HCT116 (cell line): ENCODE measurements at regions not wholly inside any gene's neighbourhood (a gene's known extent, or its start where the extent isn't known, plus 50 kb on each side); places are given as distances from the start of the nearest gene placed in this dataset.

Experiments used
- ATAC-seq: fragments of 200-7000 bp; cut with Tn5 transposase; 2 replicates; pipeline ENCODE4 v1.9.1; 2020; ENCODE audit warnings: mild to moderate bottlenecking, moderate library complexity
- BruUV-seq: library from RNA; stranded (reverse); fragments of 400-500 nt; replicated peaks from 2 replicates; lab custom pipeline; 2021; lab: Mats Ljungman, UMichigan
- CTCF ChIA-PET: fragments of 300-600 bp; sonication (Branson Sonifier 250); formaldehyde crosslinking; loops from one replicate; lab custom pipeline; 2021; ENCODE audit warnings: antibody characterized with exemption; lab: Charles Lee
- POLR2A ChIA-PET: fragments of 300-600, 350-600 bp; sonication (Branson Sonifier 250); formaldehyde crosslinking; loops from one replicate; lab custom pipeline; 2021; ENCODE audit warnings: antibody characterized with exemption; lab: Charles Lee
- RAD21 ChIA-PET, 2 experiments: fragments of 300-600 bp; sonication (Branson Sonifier 250); formaldehyde crosslinking; loops; one replicate each; lab custom pipeline; 2023; ENCODE audit warnings: low total read pairs in 2 of 2; ENCODE audit not compliant: uncharacterized antibody in 2 of 2, unreplicated experiment in 2 of 2, low non-redundant PET in 1 of 2; lab: Charles Lee
- DNase-seq: peaks from one replicate; pipeline ENCODE4 v3.0.0-alpha.2; 2010; ENCODE audit warnings: low read depth, low spot score
- H2AFZ ChIP-seq: fragments of 200-600 bp; shearing (Covaris generic), sonication (generic); 2 replicates; pipeline ENCODE4 v1.6.1; 2017; ENCODE audit warnings: low read depth, mixed run types, mixed read lengths, antibody characterized with exemption, low read length; ENCODE audit not compliant: poor library complexity, severe bottlenecking
- H3K27ac ChIP-seq: 2 replicates; pipeline ENCODE4 v1.5.1; 2012; ENCODE audit warnings: low read depth, low read length
- H3K27me3 ChIP-seq: fragments of 200-600 bp; sonication (generic); 2 replicates; pipeline ENCODE4 v1.6.1; 2016; ENCODE audit warnings: mixed run types, low read length, mixed read lengths; ENCODE audit not compliant: insufficient read depth
- H3K36me3 ChIP-seq, 2 experiments: fragments of 200-500 bp in 1 of 2; fragments of 200-600 bp in 1 of 2; sonication (Bioruptor generic) in 1 of 2; sonication (generic) in 1 of 2; 2 replicates each; pipeline versions ENCODE4 v1.5.1 to v1.6.1; 2014 to 2016; ENCODE audit warnings: low read length in 2 of 2, inconsistent platforms in 1 of 2, mixed read lengths in 1 of 2, mixed run types in 1 of 2; ENCODE audit not compliant: insufficient read depth in 2 of 2, control insufficient read depth in 1 of 2
- H3K4me1 ChIP-seq, 2 experiments: fragments of 200-600 bp in 1 of 2; sonication (generic) in 1 of 2; 2 replicates each; pipeline versions ENCODE4 v1.5.1 to v1.6.1; 2012 to 2017; ENCODE audit warnings: low read length in 2 of 2, inconsistent platforms in 1 of 2, mild to moderate bottlenecking in 1 of 2, mixed read lengths in 1 of 2, mixed run types in 1 of 2, moderate library complexity in 1 of 2; ENCODE audit not compliant: insufficient read depth in 2 of 2, control insufficient read depth in 1 of 2
- H3K4me2 ChIP-seq: fragments of 200-600 bp; sonication (generic); 2 replicates; pipeline ENCODE4 v1.6.1; 2017; ENCODE audit warnings: mixed run types, low read length, mixed read lengths
- H3K4me3 ChIP-seq, 2 experiments: fragments of 200-600 bp in 1 of 2; sonication (generic) in 1 of 2; replicated peaks in 1 of 2; 2 replicates each; pipeline ENCODE4 v1.5.1; 2011 to 2016; ENCODE audit warnings: low read length in 2 of 2, control low read depth in 1 of 2, low read depth in 1 of 2, mild to moderate bottlenecking in 1 of 2, mixed read lengths in 1 of 2, mixed run types in 1 of 2
- H3K79me2 ChIP-seq: fragments of 200-600 bp; sonication (generic); 2 replicates; pipeline ENCODE4 v1.6.1; 2017; ENCODE audit warnings: mild to moderate bottlenecking, mixed run types, low read length, moderate library complexity, mixed read lengths; ENCODE audit not compliant: insufficient read depth
- H3K9ac ChIP-seq: fragments of 200-600 bp; sonication (generic); 2 replicates; pipeline ENCODE4 v1.6.1; 2016; ENCODE audit warnings: low read length, mixed read lengths
- H3K9me2 ChIP-seq: fragments of 200-600 bp; sonication (generic), shearing (Covaris generic); 2 replicates; pipeline ENCODE4 v1.6.1; 2017; ENCODE audit warnings: mixed run types, mild to moderate bottlenecking, moderate library complexity; ENCODE audit not compliant: insufficient read depth
- H3K9me3 ChIP-seq, 2 experiments: fragments of 200-500 bp in 1 of 2; fragments of 200-600 bp in 1 of 2; sonication (Bioruptor generic) in 1 of 2; sonication (generic) in 1 of 2; 2 replicates each; pipeline ENCODE4 v1.6.1; 2014 to 2017; ENCODE audit warnings: low read length in 2 of 2, mixed read lengths in 2 of 2, inconsistent platforms in 1 of 2, low read depth in 1 of 2, mild to moderate bottlenecking in 1 of 2, mixed run types in 1 of 2, moderate library complexity in 1 of 2; ENCODE audit not compliant: control insufficient read depth in 1 of 2, insufficient read depth in 1 of 2
- H4K20me1 ChIP-seq: fragments of 200-600 bp; sonication (generic), shearing (Covaris generic); 2 replicates; pipeline ENCODE4 v1.6.1; 2017; ENCODE audit warnings: mixed run types, mild to moderate bottlenecking, moderate library complexity; ENCODE audit not compliant: insufficient read depth
- ATF3 ChIP-seq: IDR thresholded peaks from 2 replicates; pipeline ENCODE4 v1.6.1; 2012
- CBX3 ChIP-seq: IDR thresholded peaks from 2 replicates; pipeline ENCODE4 v1.6.1; 2012; ENCODE audit warnings: low read depth
- CTCF ChIP-seq, 3 experiments: fragments of 200-600 bp in 1 of 3; sonication (generic) in 1 of 3; IDR thresholded peaks in 2 of 3; conservative IDR thresholded peaks in 1 of 3; 2 replicates each; pipeline ENCODE4 v1.5.1; 2012 to 2017; ENCODE audit warnings: low read depth in 2 of 3, low read length in 2 of 3, antibody characterized with exemption in 1 of 3, borderline replicate concordance in 1 of 3, control low read depth in 1 of 3, mild to moderate bottlenecking in 1 of 3, mixed read lengths in 1 of 3, mixed run types in 1 of 3, moderate library complexity in 1 of 3; ENCODE audit not compliant: insufficient read depth in 1 of 3
- EGR1 ChIP-seq: IDR thresholded peaks from 2 replicates; pipeline ENCODE4 v1.6.1; 2012; ENCODE audit warnings: low read depth
- EZH2 ChIP-seq: fragments of 200-600 bp; sonication (generic); IDR thresholded peaks from 2 replicates; pipeline ENCODE4 v1.6.1; 2017; ENCODE audit warnings: antibody characterized with exemption, mixed run types
- EZH2phosphoT487 ChIP-seq: fragments of 200-600 bp; IDR thresholded peaks from 2 replicates; pipeline ENCODE4 v1.6.1; 2018; ENCODE audit warnings: antibody characterized with exemption, borderline replicate concordance
- FOSL1 ChIP-seq: IDR thresholded peaks from 2 replicates; pipeline ENCODE4 v1.6.1; 2012; ENCODE audit warnings: low read depth
- JUND ChIP-seq: IDR thresholded peaks from 2 replicates; pipeline ENCODE4 v1.6.1; 2012
- POLR2A ChIP-seq: IDR thresholded peaks from 2 replicates; pipeline ENCODE4 v1.7.0; 2011; ENCODE audit warnings: borderline replicate concordance; ENCODE audit not compliant: insufficient read depth, insufficient read length; ENCODE audit errors: extremely low read depth
- POLR2AphosphoS5 ChIP-seq: IDR thresholded peaks from 2 replicates; pipeline ENCODE4 v1.6.1; 2011; ENCODE audit warnings: mild to moderate bottlenecking, low read depth, low read length, moderate library complexity
- RAD21 ChIP-seq: IDR thresholded peaks from 2 replicates; pipeline ENCODE4 v1.6.1; 2012; ENCODE audit warnings: low read depth, mild to moderate bottlenecking
- REST ChIP-seq: IDR thresholded peaks from 2 replicates; pipeline ENCODE4 v1.6.1; 2012; ENCODE audit warnings: low read depth
- SIN3A ChIP-seq: IDR thresholded peaks from 2 replicates; pipeline ENCODE4 v1.6.1; 2012; ENCODE audit warnings: low read depth
- SP1 ChIP-seq: IDR thresholded peaks from 2 replicates; pipeline ENCODE4 v1.6.1; 2012; ENCODE audit warnings: low read depth
- SRF ChIP-seq: IDR thresholded peaks from 2 replicates; pipeline ENCODE4 v1.6.1; 2012; ENCODE audit warnings: low read depth
- YY1 ChIP-seq: IDR thresholded peaks from 2 replicates; pipeline ENCODE4 v1.6.1; 2011; ENCODE audit warnings: low read length, low read depth, moderate library complexity, mild to moderate bottlenecking; ENCODE audit not compliant: insufficient replicate concordance; ENCODE audit errors: extremely low read depth
- ZBTB33 ChIP-seq: IDR thresholded peaks from 2 replicates; pipeline ENCODE4 v1.6.1; 2011; ENCODE audit warnings: mild to moderate bottlenecking, low read length, moderate library complexity; ENCODE audit not compliant: insufficient replicate concordance; ENCODE audit errors: extremely low read depth
- ZFX ChIP-seq: fragments of 450-650 bp; IDR thresholded peaks from 2 replicates; pipeline ENCODE4 v1.6.1; 2017
- ZNF274 ChIP-seq: fragments of 200-500 bp; sonication (Bioruptor generic); IDR thresholded peaks from 2 replicates; pipeline ENCODE4 v1.6.1; 2014; ENCODE audit warnings: mild to moderate bottlenecking, low read depth, low read length, inconsistent platforms
- intact Hi-C: fragments of 100-400 bp; cut with micrococcal nuclease; formaldehyde crosslinking; loops from 2 replicates; pipeline ENCODE4 v1.10.0; 2022
- TF ChIP-seq, protein P1 (sequence below): IDR thresholded peaks from 2 replicates; pipeline ENCODE4 v1.6.1; 2012

DNA sequence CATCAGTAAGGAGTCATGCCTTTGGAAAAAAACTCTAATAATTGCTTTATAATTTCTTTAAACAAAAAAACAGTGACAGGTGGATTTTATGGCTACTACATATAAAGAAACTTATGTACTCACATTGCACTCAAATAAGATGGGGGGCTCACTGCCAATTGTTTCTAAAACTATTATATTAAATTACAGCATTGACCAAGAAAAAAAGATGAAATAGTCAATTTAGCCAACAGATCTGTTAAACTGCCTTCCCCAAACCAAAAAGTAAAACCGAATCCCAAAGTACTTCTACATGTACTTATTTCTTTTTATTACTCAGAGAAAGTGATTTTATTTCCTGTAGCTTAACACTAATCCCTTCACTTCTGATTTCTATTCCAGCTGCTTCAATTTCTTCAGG is 716.8 kb upstream of the SLITRK5 start (continued):
- TF ChIP-seq YY1 = no peak
- no peak for TF ChIP-seq ZNF274
- no peak for TF ChIP-seq CBX3
- TF ChIP-seq EZH2 = no peak
- no peak for TF ChIP-seq JUND
- TF ChIP-seq, protein P1, sequence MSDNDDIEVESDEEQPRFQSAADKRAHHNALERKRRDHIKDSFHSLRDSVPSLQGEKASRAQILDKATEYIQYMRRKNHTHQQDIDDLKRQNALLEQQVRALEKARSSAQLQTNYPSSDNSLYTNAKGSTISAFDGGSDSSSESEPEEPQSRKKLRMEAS = no peak
- TF ChIP-seq, all 23 proteins: peak for 0

DNA sequence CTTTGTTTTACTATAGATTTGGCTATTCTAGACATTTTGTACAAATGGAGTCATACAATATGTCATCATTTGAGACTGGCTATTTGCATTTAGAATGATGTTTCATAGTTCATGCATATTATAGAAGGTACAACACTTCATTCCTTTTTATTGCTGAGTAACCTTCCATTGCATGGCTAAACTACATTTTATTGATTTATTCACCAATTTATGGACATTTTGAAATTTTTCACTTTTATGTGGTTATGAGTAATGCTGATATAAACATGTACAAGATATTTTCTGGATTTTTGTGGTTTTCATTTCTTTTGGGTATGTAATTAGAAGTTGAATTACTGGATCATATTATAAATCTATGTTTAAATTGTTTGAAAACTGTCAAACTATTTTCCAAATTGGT is 710.3 kb upstream of the SLITRK5 start:
- Histone ChIP-seq H3K9me3 (0 out of 4 replicates have a peak, but pooled peaks cover 0 to 3% of the 10 kb centered on the region in 2 experiments), H2AFZ (no peak overlapping the region), H3K27me3 (no peaks in the 10 kb centered on the region), H3K4me1 (0 out of 4 replicates have a peak, but pooled peaks cover 0 to 3% of the 10 kb centered on the region in 2 experiments), H3K79me2 (no peaks in the 10 kb centered on the region), H3K4me3 (no peak overlapping the region), H3K36me3 (no peaks in the 10 kb centered on the region), H3K9ac (no peak overlapping the region), H4K20me1 (no peaks in the 10 kb centered on the region), H3K27ac (no peak overlapping the region), H3K9me2 (no peaks in the 10 kb centered on the region), H3K4me2 (peak overlapping the region; percentile 8; the same call in 1 of the 2 replicates)
- RAD21 ChIA-PET = no interaction called here
- BruUV-seq = no TSS peak
- CTCF ChIA-PET = no interaction called here
- no peak for TF ChIP-seq POLR2AphosphoS5
- TF ChIP-seq EGR1 = no peak
- TF ChIP-seq ZBTB33 = no peak
- TF ChIP-seq CTCF (IDR thresholded peaks at IDR 0.05 in 2 of 3, conservative IDR thresholded peaks at IDR 0.05 in 1 of 3; ENCODE audit: borderline replicate concordance in 1 of 3, insufficient read depth in 1 of 3, low read depth in 2 of 3, low read length in 2 of 3) = no peak
- no peak for TF ChIP-seq REST
- no peak for TF ChIP-seq SRF
- TF ChIP-seq ZFX = no peak
- no peak for TF ChIP-seq SIN3A
- TF ChIP-seq RAD21 = no peak
- TF ChIP-seq SP1 = no peak
- TF ChIP-seq JUND = no peak
- no peak for TF ChIP-seq ZNF274
- no peak for TF ChIP-seq ATF3
- TF ChIP-seq EZH2phosphoT487 = no peak
- TF ChIP-seq FOSL1 = no peak
- no peak for TF ChIP-seq POLR2A
- POLR2A ChIA-PET = no interaction called here
- no peak for DNase-seq
- intact Hi-C loops = no loop called here
- no peak for ATAC-seq
